ENCODE measurements at regions not wholly inside any gene's neighbourhood (a gene's known extent, or its start where the extent isn't known, plus 50 kb on each side); places are given as distances from the start of the nearest gene placed in this dataset.
"Not testable (repeated sequence)": the region's sequence is repeated elsewhere in the genome, so short reads cannot be mapped to it uniquely, and the experiment has no call there.

GRCh38 chr4:64121803-64122202 lies 287.4 kb downstream of the TECRL start:
- no peak overlapping the region for H3K4me3 ChIP-seq (ENCODE audit: low read depth, low read length)
- no peak for TF ChIP-seq CTCF (IDR thresholded peaks at IDR 0.05; ENCODE audit: low read depth, low read length)

- TF ChIP-seq CTCF (IDR thresholded peaks at IDR 0.05; ENCODE audit: low read depth, low read length): no peak
Observed at GRCh38 chr4:64105903-64106302, 303.3 kb downstream of the TECRL start.

GRCh38 chr4:64095398-64095797 lies 313.9 kb downstream of the TECRL start:
- no peak overlapping the region for H3K4me3 ChIP-seq (ENCODE audit: low read depth, low read length)
- TF ChIP-seq CTCF (IDR thresholded peaks at IDR 0.05; ENCODE audit: low read depth, low read length): no peak

More at GRCh38 chr4:64105903-64106302, 303.3 kb downstream of the TECRL start:
- H3K4me3 ChIP-seq (ENCODE audit: low read depth, low read length): no peak overlapping the region

- TF ChIP-seq CTCF (IDR thresholded peaks at IDR 0.05; ENCODE audit: low read depth, low read length): no peak
- H3K4me3 ChIP-seq (ENCODE audit: low read depth, low read length): no peak overlapping the region
Observed at GRCh38 chr4:64079316-64079715, 329.9 kb downstream of the TECRL start.

GRCh38 chr4:64068096-64068495 lies 341.2 kb downstream of the TECRL start:
- TF ChIP-seq CTCF (IDR thresholded peaks at IDR 0.05; ENCODE audit: low read depth, low read length): no peak
- H3K4me3 ChIP-seq (ENCODE audit: low read depth, low read length): no peak overlapping the region

GRCh38 chr4:64062991-64063390 lies 346.3 kb downstream of the TECRL start:
- TF ChIP-seq CTCF (IDR thresholded peaks at IDR 0.05; ENCODE audit: low read depth, low read length): no peak
- H3K4me3 ChIP-seq (ENCODE audit: low read depth, low read length): no peak overlapping the region

- not testable (repeated sequence) for H3K4me3 ChIP-seq (ENCODE audit: low read depth, low read length)
Observed at GRCh38 chr4:64037033-64037432, 372.2 kb downstream of the TECRL start.

- no peak overlapping the region for H3K4me3 ChIP-seq (ENCODE audit: low read depth, low read length)
- no peak for TF ChIP-seq CTCF (IDR thresholded peaks at IDR 0.05; ENCODE audit: low read depth, low read length)
Observed at GRCh38 chr4:64022560-64022959, 386.7 kb downstream of the TECRL start.

All from WI38 (cell line).